Fibroblast of lung (primary cell): ENCODE measurements at regions not wholly inside any gene's neighbourhood (a gene's known extent, or its start where the extent isn't known, plus 50 kb on each side); places are given as distances from the start of the nearest gene placed in this dataset.

Experiments used
- CTCF ChIP-seq, 2 donors: IDR thresholded peaks in 1 of 2; conservative IDR thresholded peaks in 1 of 2; 1 replicate in 1 of 2; 2 replicates in 1 of 2; pipeline ENCODE4 v1.5.1; 2011 to 2012; ENCODE audit warnings: low read length in 2 of 2, control low read depth in 1 of 2, inconsistent platforms in 1 of 2, low read depth in 1 of 2, mild to moderate bottlenecking in 1 of 2
- EZH2 ChIP-seq: IDR thresholded peaks from 2 replicates; pipeline ENCODE4 v1.5.1; 2012; ENCODE audit warnings: low read length, control low read depth, mild to moderate bottlenecking; ENCODE audit errors: missing control alignments

DNA sequence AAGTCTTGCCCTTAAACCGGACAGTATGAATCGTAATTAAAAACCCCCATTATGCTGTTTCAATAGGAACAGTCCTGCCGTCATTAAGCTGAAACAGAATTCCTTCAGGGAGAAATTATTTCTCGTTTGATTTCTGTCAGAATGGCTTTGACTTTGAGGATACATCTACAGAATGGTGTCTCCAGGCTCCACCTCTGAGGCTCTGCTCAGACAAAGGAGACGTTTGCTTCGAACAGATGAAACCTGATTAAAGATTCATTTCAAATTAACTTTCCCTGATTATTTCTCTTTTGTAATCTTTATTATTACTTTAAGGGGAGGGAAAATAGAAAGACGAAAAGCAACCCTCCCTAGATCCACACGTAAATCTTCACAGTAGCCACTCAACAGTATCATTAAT lies 106.9 kb downstream of the TMEM114 start:
- TF ChIP-seq CTCF (conservative IDR thresholded peaks at IDR 0.05 in 1 of 2, IDR thresholded peaks at IDR 0.05 in 1 of 2; ENCODE audit: low read depth in 1 of 2, low read length in 2 of 2), result no peak
- TF ChIP-seq EZH2, result no peak
